ENCODE measurements at regions not wholly inside any gene's neighbourhood (a gene's known extent, or its start where the extent isn't known, plus 50 kb on each side); places are given as distances from the start of the nearest gene placed in this dataset.

DNA sequence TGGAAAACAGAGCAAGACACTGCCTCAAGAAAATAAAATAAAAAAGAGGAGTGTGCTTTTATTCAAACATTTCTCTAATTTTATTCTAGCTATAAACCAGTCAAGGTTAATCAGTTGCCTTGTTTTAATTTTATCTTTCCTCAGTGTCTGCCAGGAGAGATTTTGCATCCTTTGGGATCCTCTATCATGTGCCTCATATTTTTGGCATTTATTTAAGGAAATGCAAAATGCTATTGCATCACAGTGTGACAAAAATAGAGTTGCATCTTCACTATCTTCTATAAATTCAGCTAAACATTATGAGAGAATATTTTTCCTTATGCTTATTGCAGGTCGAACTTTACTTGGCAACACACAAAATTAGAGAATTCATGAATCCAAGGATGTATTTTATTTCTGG lies 639.0 kb upstream of the KLF12 start:
- no peaks in the 10 kb centered on the region for H3K9me2 ChIP-seq (ENCODE audit: low read depth, low read length)
- H3F3A ChIP-seq (ENCODE audit: insufficient read depth, low read length) = no peaks in the 10 kb centered on the region
- H4K20me1 ChIP-seq (ENCODE audit: insufficient read depth, low read length) = no peaks in the 10 kb centered on the region
- no peaks in the 10 kb centered on the region for H3K9me3 ChIP-seq (ENCODE audit: low read length)
- H3K36me3 ChIP-seq (ENCODE audit: insufficient read depth, low read length) = no peaks in the 10 kb centered on the region
- no peak overlapping the region for H3K27ac ChIP-seq (ENCODE audit: low read depth, low read length, poor library complexity, severe bottlenecking)
- no peak overlapping the region for H3K4me2 ChIP-seq (ENCODE audit: low read length)
- no peaks in the 10 kb centered on the region for H3K4me1 ChIP-seq (ENCODE audit: insufficient read depth, low read length, severe bottlenecking)
- H3K4me3 ChIP-seq (ENCODE audit: low read depth, low read length, poor library complexity, severe bottlenecking) = no peak overlapping the region
- no peaks in the 10 kb centered on the region for H3K27me3 ChIP-seq (ENCODE audit: insufficient read depth, low read length)
- no peak overlapping the region for H3K9ac ChIP-seq (ENCODE audit: low read length)
- TF ChIP-seq, protein P1, sequence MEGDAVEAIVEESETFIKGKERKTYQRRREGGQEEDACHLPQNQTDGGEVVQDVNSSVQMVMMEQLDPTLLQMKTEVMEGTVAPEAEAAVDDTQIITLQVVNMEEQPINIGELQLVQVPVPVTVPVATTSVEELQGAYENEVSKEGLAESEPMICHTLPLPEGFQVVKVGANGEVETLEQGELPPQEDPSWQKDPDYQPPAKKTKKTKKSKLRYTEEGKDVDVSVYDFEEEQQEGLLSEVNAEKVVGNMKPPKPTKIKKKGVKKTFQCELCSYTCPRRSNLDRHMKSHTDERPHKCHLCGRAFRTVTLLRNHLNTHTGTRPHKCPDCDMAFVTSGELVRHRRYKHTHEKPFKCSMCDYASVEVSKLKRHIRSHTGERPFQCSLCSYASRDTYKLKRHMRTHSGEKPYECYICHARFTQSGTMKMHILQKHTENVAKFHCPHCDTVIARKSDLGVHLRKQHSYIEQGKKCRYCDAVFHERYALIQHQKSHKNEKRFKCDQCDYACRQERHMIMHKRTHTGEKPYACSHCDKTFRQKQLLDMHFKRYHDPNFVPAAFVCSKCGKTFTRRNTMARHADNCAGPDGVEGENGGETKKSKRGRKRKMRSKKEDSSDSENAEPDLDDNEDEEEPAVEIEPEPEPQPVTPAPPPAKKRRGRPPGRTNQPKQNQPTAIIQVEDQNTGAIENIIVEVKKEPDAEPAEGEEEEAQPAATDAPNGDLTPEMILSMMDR (IDR thresholded peaks at IDR 0.05; ENCODE audit: low read length) = no peak
- no peak for TF ChIP-seq EZH2 (IDR thresholded peaks at IDR 0.05; ENCODE audit: borderline replicate concordance, low read length)
- no peak overlapping the region for H2AFZ ChIP-seq (ENCODE audit: low read length)
- H3K79me2 ChIP-seq (ENCODE audit: insufficient read depth, low read length) = no peaks in the 10 kb centered on the region

DNA sequence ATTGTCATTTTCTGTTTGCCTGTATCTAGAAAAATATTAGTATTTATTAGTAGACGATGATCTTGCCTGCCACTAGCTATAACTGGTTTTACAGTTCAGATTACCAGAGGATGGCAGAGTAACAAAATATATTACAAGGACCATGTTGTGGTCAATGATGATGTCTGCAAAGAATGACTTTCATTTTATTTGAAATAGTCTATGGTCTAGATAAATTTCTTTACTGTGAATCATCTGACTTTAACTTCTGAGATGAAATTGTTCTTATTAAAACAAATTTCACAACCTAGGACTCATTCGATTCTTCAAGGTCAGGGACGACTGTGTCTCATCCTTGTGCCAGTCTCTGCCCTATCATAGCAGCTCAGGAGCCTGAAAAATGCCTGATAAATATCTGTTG lies 637.8 kb upstream of the KLF12 start:
- Histone ChIP-seq H3F3A (ENCODE audit: insufficient read depth, low read length) (no peaks in the 10 kb centered on the region), H2AFZ (ENCODE audit: low read length) (no peak overlapping the region), H3K27ac (ENCODE audit: low read depth, low read length, poor library complexity, severe bottlenecking) (no peak overlapping the region), H3K36me3 (ENCODE audit: insufficient read depth, low read length) (no peaks in the 10 kb centered on the region), H3K4me1 (ENCODE audit: insufficient read depth, low read length, severe bottlenecking) (no peaks in the 10 kb centered on the region), H4K20me1 (ENCODE audit: insufficient read depth, low read length) (no peaks in the 10 kb centered on the region), H3K79me2 (ENCODE audit: insufficient read depth, low read length) (no peaks in the 10 kb centered on the region), H3K9ac (ENCODE audit: low read length) (no peak overlapping the region), H3K4me2 (ENCODE audit: low read length) (no peak overlapping the region), H3K4me3 (ENCODE audit: low read depth, low read length, poor library complexity, severe bottlenecking) (no peak overlapping the region), H3K9me3 (ENCODE audit: low read length) (no peaks in the 10 kb centered on the region), H3K9me2 (ENCODE audit: low read depth, low read length) (no peaks in the 10 kb centered on the region), H3K27me3 (ENCODE audit: insufficient read depth, low read length) (no peaks in the 10 kb centered on the region)
- TF ChIP-seq EZH2 (IDR thresholded peaks at IDR 0.05; ENCODE audit: borderline replicate concordance, low read length) = no peak
- TF ChIP-seq, protein P1 (IDR thresholded peaks at IDR 0.05; ENCODE audit: low read length) = no peak

DNA sequence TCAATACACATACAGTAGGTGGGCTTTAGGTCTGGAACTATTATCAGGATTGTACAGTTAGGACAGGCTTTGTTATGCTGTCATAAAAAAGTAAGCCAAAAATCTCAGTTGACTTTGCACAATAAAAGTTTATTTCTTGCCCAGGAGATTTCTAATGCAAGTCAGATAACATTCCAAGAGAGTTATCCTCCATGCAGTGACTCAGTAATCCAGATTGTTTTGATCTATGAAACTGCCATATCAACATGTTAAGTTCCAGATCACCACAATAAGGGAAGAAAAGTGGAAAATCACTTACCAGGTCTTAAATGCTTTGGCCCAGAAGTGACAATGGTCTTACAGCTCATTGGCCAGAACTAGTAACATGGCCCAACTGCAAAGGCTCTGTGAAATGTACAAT lies 636.2 kb upstream of the KLF12 start:
- Histone ChIP-seq H3K27ac (ENCODE audit: low read depth, low read length, poor library complexity, severe bottlenecking) (no peak overlapping the region), H3K9ac (ENCODE audit: low read length) (no peak overlapping the region), H3K4me3 (ENCODE audit: low read depth, low read length, poor library complexity, severe bottlenecking) (no peak overlapping the region)

More for the DNA sequence above, 636.2 kb upstream of the KLF12 start:
- Histone ChIP-seq H3K4me2 (ENCODE audit: low read length) (no peak overlapping the region), H3K36me3 (ENCODE audit: insufficient read depth, low read length) (no peaks in the 10 kb centered on the region), H2AFZ (ENCODE audit: low read length) (no peak overlapping the region), H3K9me2 (ENCODE audit: low read depth, low read length) (no peaks in the 10 kb centered on the region), H3K79me2 (ENCODE audit: insufficient read depth, low read length) (no peaks in the 10 kb centered on the region), H3F3A (ENCODE audit: insufficient read depth, low read length) (no peaks in the 10 kb centered on the region), H3K4me1 (ENCODE audit: insufficient read depth, low read length, severe bottlenecking) (no peaks in the 10 kb centered on the region), H4K20me1 (ENCODE audit: insufficient read depth, low read length) (no peaks in the 10 kb centered on the region), H3K27me3 (ENCODE audit: insufficient read depth, low read length) (no peaks in the 10 kb centered on the region), H3K9me3 (ENCODE audit: low read length) (no peaks in the 10 kb centered on the region)
- TF ChIP-seq, protein P1 (IDR thresholded peaks at IDR 0.05; ENCODE audit: low read length) = no peak
- no peak for TF ChIP-seq EZH2 (IDR thresholded peaks at IDR 0.05; ENCODE audit: borderline replicate concordance, low read length)

Measured in OCI-LY1 (cell line).